Activated T-cell treated with anti-CD3 and anti-CD28 coated beads, Interleukin-2, amount 50 U/mL, for 72 hours (primary cell): ENCODE measurements at regions not wholly inside any gene's neighbourhood (a gene's known extent, or its start where the extent isn't known, plus 50 kb on each side); places are given as distances from the start of the nearest gene placed in this dataset.

Experiments
- ATAC-seq, 2 donors: fragments of 150-1000 bp; cut with Tn5 transposase; replicated peaks in 1 of 2; 2 replicates each; pipeline ENCODE4 v1.10.0; 2021; ENCODE audit warnings: moderate library complexity in 2 of 2, mild to moderate bottlenecking in 1 of 2
- DNase-seq, 2 donors: peaks; one replicate each; pipeline ENCODE4 v3.0.0; 2021 to 2022; ENCODE audit warnings: mixed read lengths in 1 of 2
- H3K27ac Mint-ChIP-seq: one replicate; pipeline ENCODE4 v1.8.0; 2022; ENCODE audit warnings: mild to moderate bottlenecking, moderate library complexity, mixed read lengths
- H3K27me3 Mint-ChIP-seq: one replicate; pipeline ENCODE4 v1.8.0; 2022; ENCODE audit warnings: low read depth, mixed read lengths
- H3K36me3 Mint-ChIP-seq, 2 donors: one replicate each; pipeline ENCODE4 v1.8.0; 2022; ENCODE audit warnings: mixed read lengths in 2 of 2, mild to moderate bottlenecking in 1 of 2; ENCODE audit not compliant: insufficient read depth in 2 of 2
- H3K4me1 Mint-ChIP-seq: one replicate; pipeline ENCODE4 v1.8.0; 2022; ENCODE audit warnings: low read depth, mixed read lengths
- H3K4me3 Mint-ChIP-seq, 2 donors: one replicate each; pipeline ENCODE4 v1.8.0; 2022; ENCODE audit warnings: mild to moderate bottlenecking in 2 of 2, mixed read lengths in 2 of 2, moderate library complexity in 2 of 2
- H3K9me3 Mint-ChIP-seq, 2 donors: one replicate each; pipeline ENCODE4 v1.8.0; 2022; ENCODE audit warnings: mixed read lengths in 2 of 2

GRCh38 chrX:39938466-39938865 lies 159.3 kb downstream of the BCOR start:
- Mint-ChIP-seq H3K27ac (no peak overlapping the region), H3K9me3 (peaks cover 2 to 4% of the 10 kb centered on the region in 2 donors), H3K4me1 (peaks cover 6% of the 10 kb centered on the region), H3K27me3 (no peaks in the 10 kb centered on the region), H3K36me3 (peaks cover 2 to 3% of the 10 kb centered on the region in 2 donors), H3K4me3 (no peak overlapping the region)
- ATAC-seq (no peak), DNase-seq (no peak)

GRCh38 chrX:39939678-39940077 lies 158.1 kb downstream of the BCOR start:
- H3K36me3 Mint-ChIP-seq: peaks cover 2 to 3% of the 10 kb centered on the region in 2 donors
- no peak overlapping the region for H3K27ac Mint-ChIP-seq
- peaks cover 4 to 8% of the 10 kb centered on the region in 2 donors for H3K9me3 Mint-ChIP-seq
- peaks cover 6% of the 10 kb centered on the region for H3K4me1 Mint-ChIP-seq
- no peaks in the 10 kb centered on the region for H3K27me3 Mint-ChIP-seq
- ATAC-seq: no peak
- H3K4me3 Mint-ChIP-seq: no peak overlapping the region
- no peak for DNase-seq

GRCh38 chrX:39941332-39941920 lies 156.3 kb downstream of the BCOR start:
- Mint-ChIP-seq H3K36me3 (peaks cover 2 to 3% of the 10 kb centered on the region in 2 donors), H3K4me1 (peaks cover 7% of the 10 kb centered on the region), H3K4me3 (no peak overlapping the region), H3K27me3 (peaks cover 1% of the 10 kb centered on the region), H3K27ac (no peak overlapping the region), H3K9me3 (peaks cover 4 to 8% of the 10 kb centered on the region in 2 donors)
- no peak for DNase-seq
- no peak for ATAC-seq

DNA sequence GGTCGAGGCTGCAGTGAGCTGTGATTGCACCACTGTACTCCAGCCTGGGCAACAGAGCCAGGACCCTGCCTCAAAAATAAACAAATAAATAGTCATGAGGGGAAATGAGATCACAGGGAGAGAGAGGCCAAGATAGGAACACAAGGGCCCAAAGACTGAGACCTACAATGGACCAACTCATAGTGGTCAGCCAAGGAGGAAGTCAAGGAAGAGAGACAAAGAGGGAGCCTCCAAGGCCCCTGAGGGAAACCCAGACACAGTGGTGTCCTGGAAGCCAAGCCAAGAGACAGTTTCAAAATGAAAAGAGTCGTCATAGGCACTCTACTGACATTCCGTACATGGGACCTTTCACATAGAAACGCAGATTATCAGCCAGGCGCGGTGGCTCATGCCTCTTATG lies 153.3 kb downstream of the BCOR start:
- peaks cover 4 to 8% of the 10 kb centered on the region in 2 donors for H3K9me3 Mint-ChIP-seq
- peaks cover 12% of the 10 kb centered on the region for H3K4me1 Mint-ChIP-seq
- H3K36me3 Mint-ChIP-seq: peaks cover 2 to 3% of the 10 kb centered on the region in 2 donors
- ATAC-seq (no peak), DNase-seq (no peak)
- H3K27me3 Mint-ChIP-seq: peaks cover 6% of the 10 kb centered on the region
- H3K27ac Mint-ChIP-seq: no peak overlapping the region
- H3K4me3 Mint-ChIP-seq: no peak overlapping the region

DNA sequence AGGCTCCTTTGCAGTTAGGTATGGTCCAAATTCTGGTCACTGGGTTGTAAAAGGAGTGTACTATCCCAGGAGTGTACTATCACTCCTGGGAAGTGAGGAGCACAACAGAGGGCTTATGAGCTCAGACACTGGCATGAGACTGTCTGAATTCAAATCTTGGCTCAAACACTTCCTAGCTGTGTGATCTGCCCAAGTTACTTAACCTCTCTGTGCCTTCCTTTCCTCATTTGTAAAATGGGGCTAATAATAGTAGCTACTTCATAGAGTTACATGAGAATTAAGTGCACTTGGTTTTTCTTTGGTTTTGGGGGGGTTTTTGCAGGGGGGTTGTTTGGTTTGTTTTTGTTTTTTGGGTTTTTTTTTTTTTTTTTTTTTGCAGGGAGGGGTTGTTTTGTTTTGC lies 152.0 kb downstream of the BCOR start:
- no peak overlapping the region for H3K27ac Mint-ChIP-seq
- H3K9me3 Mint-ChIP-seq: peaks cover 4 to 8% of the 10 kb centered on the region in 2 donors
- no peak for ATAC-seq
- H3K4me1 Mint-ChIP-seq: peaks cover 12% of the 10 kb centered on the region
- DNase-seq: no peak
- H3K27me3 Mint-ChIP-seq: peaks cover 12% of the 10 kb centered on the region
- H3K4me3 Mint-ChIP-seq: no peak overlapping the region
- peaks cover 2 to 3% of the 10 kb centered on the region in 2 donors for H3K36me3 Mint-ChIP-seq

GRCh38 chrX:39946822-39947221 lies 150.9 kb downstream of the BCOR start:
- Mint-ChIP-seq H3K4me3 (no peak overlapping the region), H3K27ac (no peak overlapping the region), H3K4me1 (peaks cover 12% of the 10 kb centered on the region), H3K9me3 (peaks cover 4 to 10% of the 10 kb centered on the region in 2 donors), H3K27me3 (peaks cover 12% of the 10 kb centered on the region), H3K36me3 (peaks cover 2 to 4% of the 10 kb centered on the region in 2 donors)
- DNase-seq (no peak), ATAC-seq (peak; percentile 24 to 25)

GRCh38 chrX:39948582-39948981 lies 149.2 kb downstream of the BCOR start:
- Mint-ChIP-seq H3K4me1 (peaks cover 12% of the 10 kb centered on the region), H3K36me3 (peaks cover 0 to 1% of the 10 kb centered on the region in 2 donors), H3K27ac (no peak overlapping the region), H3K27me3 (peaks cover 12% of the 10 kb centered on the region), H3K9me3 (peaks cover 2 to 5% of the 10 kb centered on the region in 2 donors), H3K4me3 (no peak overlapping the region)
- ATAC-seq (no peak), DNase-seq (no peak)

DNA sequence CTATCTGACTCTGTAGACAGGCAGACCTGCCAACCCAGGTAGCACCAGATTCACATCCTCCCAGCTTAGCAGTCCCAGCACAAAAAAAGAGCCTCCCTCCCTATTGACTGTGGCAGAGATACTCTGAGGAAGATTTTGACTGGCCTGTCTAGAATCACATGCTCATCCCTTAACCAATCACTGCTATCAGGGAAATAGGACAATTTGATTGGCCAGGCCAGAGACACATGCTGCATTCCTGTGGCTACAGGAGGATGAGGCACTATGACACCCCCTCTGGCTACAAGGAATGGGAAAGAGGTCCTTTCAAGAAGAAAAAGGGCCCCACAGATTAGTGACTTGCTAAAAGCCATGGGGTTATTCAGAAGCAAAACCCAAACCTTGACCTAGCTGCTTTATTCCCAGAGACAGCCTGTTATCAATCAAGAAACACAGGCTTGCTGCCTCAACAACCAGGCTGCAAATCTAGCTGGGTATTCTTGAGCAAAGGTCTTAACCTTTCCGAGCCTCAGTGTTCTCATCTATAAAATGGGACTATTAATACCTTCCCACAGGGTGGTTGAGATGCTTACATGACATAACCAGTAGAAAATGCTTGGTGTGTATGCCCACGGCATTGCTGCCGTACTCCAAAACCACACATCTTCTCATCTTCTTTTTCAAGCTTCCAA lies 147.6 kb downstream of the BCOR start:
- Mint-ChIP-seq H3K27ac (no peak overlapping the region), H3K4me3 (no peak overlapping the region), H3K9me3 (peaks cover 0 to 1% of the 10 kb centered on the region in 2 donors), H3K4me1 (peaks cover 15% of the 10 kb centered on the region), H3K27me3 (peaks cover 18% of the 10 kb centered on the region), H3K36me3 (peaks cover 0 to 1% of the 10 kb centered on the region in 2 donors)
- no peak for DNase-seq
- ATAC-seq: no peak

- H3K4me1 Mint-ChIP-seq: peaks cover 9% of the 10 kb centered on the region
- no peak overlapping the region for H3K27ac Mint-ChIP-seq
- DNase-seq (no peak), ATAC-seq (no peak)
- no peak overlapping the region for H3K4me3 Mint-ChIP-seq
- peaks cover 0 to 1% of the 10 kb centered on the region in 2 donors for H3K9me3 Mint-ChIP-seq
- peaks cover 14% of the 10 kb centered on the region for H3K27me3 Mint-ChIP-seq
- peaks cover 0 to 1% of the 10 kb centered on the region in 2 donors for H3K36me3 Mint-ChIP-seq
Observed at GRCh38 chrX:39952989-39953388, 144.8 kb downstream of the BCOR start.

GRCh38 chrX:39953879-39954278 lies 143.9 kb downstream of the BCOR start:
- Mint-ChIP-seq H3K4me1 (peaks cover 5% of the 10 kb centered on the region), H3K27ac (no peak overlapping the region), H3K9me3 (peaks cover 0 to 1% of the 10 kb centered on the region in 2 donors), H3K4me3 (no peak overlapping the region), H3K36me3 (peaks cover 0 to 1% of the 10 kb centered on the region in 2 donors), H3K27me3 (peaks cover 17% of the 10 kb centered on the region)
- DNase-seq: no peak
- ATAC-seq: no peak

DNA sequence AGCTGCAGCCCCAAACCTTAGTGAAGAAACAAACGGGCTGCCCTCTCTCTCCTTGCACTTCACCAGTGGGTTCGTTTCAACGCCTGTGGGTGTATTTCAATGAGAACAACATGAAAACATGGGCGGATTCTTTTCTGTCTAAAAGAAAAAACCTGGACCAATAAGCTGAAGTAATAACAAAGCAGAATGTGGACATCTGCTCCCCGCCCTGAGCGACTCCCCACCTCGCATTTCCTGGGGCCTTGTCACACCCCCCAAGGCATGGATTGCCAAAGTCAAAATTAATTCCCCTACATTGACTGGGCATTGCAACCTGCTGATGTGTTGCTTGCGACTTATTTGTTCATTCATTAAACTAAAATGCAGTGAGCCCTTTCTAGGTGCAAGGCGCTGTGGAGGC lies 142.9 kb downstream of the BCOR start:
- H3K36me3 Mint-ChIP-seq: peaks cover 0 to 1% of the 10 kb centered on the region in 2 donors
- ATAC-seq: no peak

DNA sequence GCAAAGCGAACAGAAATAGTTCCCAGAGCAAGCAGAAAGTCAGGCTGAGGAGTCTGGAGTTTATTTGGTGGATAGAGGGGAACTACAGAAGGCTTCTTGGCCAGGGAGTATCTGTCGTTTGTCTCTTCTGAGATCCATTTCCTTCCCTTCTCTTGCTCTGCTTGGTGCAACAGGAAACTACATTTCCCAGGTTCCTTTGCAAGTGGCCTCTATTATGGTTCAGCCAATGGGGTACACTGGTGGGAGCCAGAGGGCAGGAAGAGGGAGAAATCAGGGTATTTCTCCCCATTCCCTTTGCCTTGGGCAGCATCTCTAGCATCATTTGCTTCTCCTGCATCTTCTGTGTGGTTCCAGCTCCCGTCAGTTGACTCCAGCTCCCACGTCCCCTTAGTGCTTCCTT lies 142.1 kb downstream of the BCOR start:
- DNase-seq (no peak), ATAC-seq (no peak)
- H3K27me3 Mint-ChIP-seq: peaks cover 18% of the 10 kb centered on the region
- H3K4me1 Mint-ChIP-seq: peaks cover 5% of the 10 kb centered on the region
- peaks cover 0 to 1% of the 10 kb centered on the region in 2 donors for H3K36me3 Mint-ChIP-seq
- H3K4me3 Mint-ChIP-seq: no peak overlapping the region
- no peak overlapping the region for H3K27ac Mint-ChIP-seq
- H3K9me3 Mint-ChIP-seq: peaks cover 0 to 1% of the 10 kb centered on the region in 2 donors

More for the DNA sequence above, 142.9 kb downstream of the BCOR start:
- Mint-ChIP-seq H3K4me3 (no peak overlapping the region), H3K27me3 (peaks cover 19% of the 10 kb centered on the region), H3K27ac (no peak overlapping the region), H3K9me3 (peaks cover 0 to 1% of the 10 kb centered on the region in 2 donors), H3K4me1 (peaks cover 5% of the 10 kb centered on the region)
- no peak for DNase-seq

- Mint-ChIP-seq H3K4me3 (no peak overlapping the region), H3K36me3 (no peaks in the 10 kb centered on the region), H3K27ac (no peak overlapping the region), H3K4me1 (peaks cover 5% of the 10 kb centered on the region), H3K9me3 (no peaks in the 10 kb centered on the region), H3K27me3 (peaks cover 24% of the 10 kb centered on the region)
- ATAC-seq (no peak), DNase-seq (no peak)
Observed at GRCh38 chrX:39956803-39957394, 140.9 kb downstream of the BCOR start.
